Chondrocyte (in vitro differentiated cells): ENCODE measurements at regions not wholly inside any gene's neighbourhood (a gene's known extent, or its start where the extent isn't known, plus 50 kb on each side); places are given as distances from the start of the nearest gene placed in this dataset.

ENCODE experiments used
- DNase-seq: peaks from one replicate; pipeline ENCODE4 v3.0.0; 2021; ENCODE audit warnings: mixed read lengths, low spot score
- H3K27ac Mint-ChIP-seq: one replicate; pipeline ENCODE4 v1.8.0; 2021; ENCODE audit warnings: mild to moderate bottlenecking, moderate library complexity, mixed read lengths; ENCODE audit not compliant: unreplicated experiment
- H3K27me3 Mint-ChIP-seq: 2 replicates; pipeline ENCODE4 v1.8.0; 2021; ENCODE audit warnings: low read depth, mixed read lengths
- H3K36me3 Mint-ChIP-seq: 2 replicates; pipeline ENCODE4 v1.8.0; 2021; ENCODE audit warnings: low read depth, mixed read lengths
- H3K4me1 Mint-ChIP-seq: 2 replicates; pipeline ENCODE4 v1.8.0; 2021; ENCODE audit warnings: low read depth, mild to moderate bottlenecking, mixed read lengths
- H3K4me3 Mint-ChIP-seq: one replicate; pipeline ENCODE4 v1.8.0; 2021; ENCODE audit warnings: mild to moderate bottlenecking, moderate library complexity, mixed read lengths; ENCODE audit not compliant: unreplicated experiment
- H3K9me3 Mint-ChIP-seq: 2 replicates; pipeline ENCODE4 v1.8.0; 2021; ENCODE audit warnings: low read depth, mixed read lengths
- TF ChIP-seq, protein P1 (sequence below): fragments of 200-600 bp; sonication (generic); IDR thresholded peaks from 2 replicates; pipeline ENCODE4 v1.5.0; 2021; ENCODE audit warnings: antibody characterized with exemption, mild to moderate bottlenecking, moderate library complexity

DNA sequence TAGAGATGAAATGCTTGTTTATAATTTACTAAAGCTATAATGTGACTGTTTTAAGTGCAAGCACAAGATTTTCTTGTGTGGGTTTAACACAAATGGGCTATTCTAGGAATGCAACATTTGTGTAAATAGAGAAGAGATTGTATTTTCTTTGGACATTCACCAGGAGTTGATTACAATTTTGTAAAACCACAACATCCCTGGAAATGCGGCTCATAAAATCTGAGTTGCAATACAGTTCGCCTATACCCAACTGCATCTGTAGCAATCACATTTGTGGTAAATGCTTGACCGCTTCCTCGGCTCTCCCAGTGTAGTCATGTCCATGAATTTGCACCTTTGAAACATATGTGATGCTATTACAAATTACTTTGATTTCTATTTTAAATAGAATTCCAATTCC lies 348.7 kb upstream of the CDH20 start:
- no peak overlapping the region for H3K4me3 Mint-ChIP-seq
- TF ChIP-seq, protein P1, sequence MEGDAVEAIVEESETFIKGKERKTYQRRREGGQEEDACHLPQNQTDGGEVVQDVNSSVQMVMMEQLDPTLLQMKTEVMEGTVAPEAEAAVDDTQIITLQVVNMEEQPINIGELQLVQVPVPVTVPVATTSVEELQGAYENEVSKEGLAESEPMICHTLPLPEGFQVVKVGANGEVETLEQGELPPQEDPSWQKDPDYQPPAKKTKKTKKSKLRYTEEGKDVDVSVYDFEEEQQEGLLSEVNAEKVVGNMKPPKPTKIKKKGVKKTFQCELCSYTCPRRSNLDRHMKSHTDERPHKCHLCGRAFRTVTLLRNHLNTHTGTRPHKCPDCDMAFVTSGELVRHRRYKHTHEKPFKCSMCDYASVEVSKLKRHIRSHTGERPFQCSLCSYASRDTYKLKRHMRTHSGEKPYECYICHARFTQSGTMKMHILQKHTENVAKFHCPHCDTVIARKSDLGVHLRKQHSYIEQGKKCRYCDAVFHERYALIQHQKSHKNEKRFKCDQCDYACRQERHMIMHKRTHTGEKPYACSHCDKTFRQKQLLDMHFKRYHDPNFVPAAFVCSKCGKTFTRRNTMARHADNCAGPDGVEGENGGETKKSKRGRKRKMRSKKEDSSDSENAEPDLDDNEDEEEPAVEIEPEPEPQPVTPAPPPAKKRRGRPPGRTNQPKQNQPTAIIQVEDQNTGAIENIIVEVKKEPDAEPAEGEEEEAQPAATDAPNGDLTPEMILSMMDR = no peak
- peaks cover 9% of the 10 kb centered on the region for H3K27me3 Mint-ChIP-seq
- peaks cover 36% of the 10 kb centered on the region for H3K4me1 Mint-ChIP-seq
- no peak overlapping the region for H3K27ac Mint-ChIP-seq
- no peaks in the 10 kb centered on the region for H3K36me3 Mint-ChIP-seq
- no peak for DNase-seq
- peaks cover 8% of the 10 kb centered on the region for H3K9me3 Mint-ChIP-seq

DNA sequence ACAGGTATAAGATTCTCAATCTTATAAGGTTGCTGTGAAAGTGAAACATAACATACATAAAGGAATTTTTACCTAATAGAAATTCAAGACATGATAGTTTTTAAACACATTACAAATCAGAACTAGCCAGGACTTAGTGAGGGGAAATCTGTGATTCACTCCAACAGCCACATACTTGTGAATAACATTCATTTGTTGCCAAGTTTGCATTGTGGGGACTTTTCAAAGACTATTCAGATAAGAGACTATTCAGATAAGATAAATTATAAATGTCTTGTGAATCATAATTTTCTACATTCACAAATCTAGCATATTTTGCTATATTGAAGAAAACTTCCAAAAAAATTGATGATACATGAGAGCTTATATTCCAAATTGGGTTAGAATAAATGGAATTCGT lies 345.3 kb upstream of the CDH20 start:
- no peak overlapping the region for H3K4me3 Mint-ChIP-seq
- peaks cover 11% of the 10 kb centered on the region for H3K4me1 Mint-ChIP-seq
- H3K27ac Mint-ChIP-seq = no peak overlapping the region
- no peak for DNase-seq
- H3K36me3 Mint-ChIP-seq = no peaks in the 10 kb centered on the region
- TF ChIP-seq, protein P1 = no peak
- H3K9me3 Mint-ChIP-seq = peaks cover 15% of the 10 kb centered on the region
- peaks cover 19% of the 10 kb centered on the region for H3K27me3 Mint-ChIP-seq

DNA sequence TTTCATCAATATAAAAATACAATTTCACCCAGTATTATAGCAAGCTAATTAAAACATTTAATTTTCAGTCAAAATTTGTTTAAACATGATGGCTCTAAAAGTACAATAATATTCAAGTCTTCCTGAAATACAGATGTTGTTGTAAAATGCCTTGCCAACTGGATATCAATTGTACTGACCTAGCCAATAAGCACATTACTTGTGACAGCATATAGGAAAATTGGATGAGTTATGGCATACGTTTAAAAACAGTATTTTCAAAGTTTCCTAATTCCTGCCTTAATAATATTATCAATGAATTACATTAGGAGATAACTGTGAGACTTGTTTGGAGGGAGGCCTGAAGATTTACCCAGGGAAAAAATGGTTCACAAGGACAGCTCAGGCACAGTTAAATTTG lies 336.9 kb upstream of the CDH20 start:
- no peak overlapping the region for H3K4me3 Mint-ChIP-seq
- H3K4me1 Mint-ChIP-seq = no peaks in the 10 kb centered on the region
- TF ChIP-seq, protein P1 = no peak
- DNase-seq = no peak
- H3K9me3 Mint-ChIP-seq = peaks cover 14% of the 10 kb centered on the region
- peaks cover 3% of the 10 kb centered on the region for H3K36me3 Mint-ChIP-seq
- no peak overlapping the region for H3K27ac Mint-ChIP-seq
- H3K27me3 Mint-ChIP-seq = peaks cover 11% of the 10 kb centered on the region

DNA sequence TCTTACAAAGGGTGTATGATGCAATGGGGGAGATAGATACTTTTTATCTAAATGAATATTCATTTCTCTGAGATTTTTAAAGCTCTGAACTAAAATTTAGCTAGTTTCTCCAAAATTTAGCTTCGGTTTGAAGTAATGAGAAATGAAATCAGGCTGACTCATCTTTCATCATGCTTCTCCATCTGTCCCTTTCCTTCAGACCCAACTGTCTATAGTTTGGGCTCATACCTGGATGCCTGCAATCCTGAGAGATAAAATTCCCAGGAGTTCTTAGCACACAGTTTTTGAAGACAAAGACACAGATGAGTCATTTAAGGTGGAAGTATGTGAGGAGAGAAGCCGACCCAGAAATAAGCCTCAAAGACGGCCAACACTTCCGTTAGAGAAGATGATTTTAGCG lies 336.4 kb upstream of the CDH20 start:
- H3K36me3 Mint-ChIP-seq = peaks cover 3% of the 10 kb centered on the region
- TF ChIP-seq, protein P1 = no peak
- peaks cover 10% of the 10 kb centered on the region for H3K27me3 Mint-ChIP-seq
- H3K4me1 Mint-ChIP-seq = no peaks in the 10 kb centered on the region
- H3K9me3 Mint-ChIP-seq = peaks cover 14% of the 10 kb centered on the region
- H3K4me3 Mint-ChIP-seq = no peak overlapping the region
- no peak for DNase-seq
- H3K27ac Mint-ChIP-seq = no peak overlapping the region

DNA sequence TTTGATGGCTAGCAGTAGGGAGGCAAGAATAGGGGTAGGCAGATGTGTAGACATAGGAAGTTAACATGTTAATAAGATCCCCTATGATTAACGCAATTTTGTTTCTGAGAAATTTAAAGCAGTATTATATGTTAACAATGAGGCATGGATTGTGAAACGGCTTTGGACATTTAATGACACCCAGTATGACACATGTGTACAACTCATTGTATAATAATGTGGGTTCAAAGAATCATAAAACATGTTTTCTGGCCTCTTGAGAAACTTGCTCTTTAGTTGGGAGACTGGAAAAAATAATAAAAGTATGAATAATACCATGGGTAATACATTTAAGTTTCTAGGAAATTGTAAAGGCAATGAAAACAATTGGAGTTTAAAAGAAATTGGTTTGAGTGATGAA lies 332.1 kb upstream of the CDH20 start:
- H3K4me3 Mint-ChIP-seq = no peak overlapping the region
- no peak overlapping the region for H3K27ac Mint-ChIP-seq
- peaks cover 3% of the 10 kb centered on the region for H3K36me3 Mint-ChIP-seq
- H3K9me3 Mint-ChIP-seq = peaks cover 3% of the 10 kb centered on the region
- TF ChIP-seq, protein P1 = no peak
- no peaks in the 10 kb centered on the region for H3K4me1 Mint-ChIP-seq
- H3K27me3 Mint-ChIP-seq = peaks cover 10% of the 10 kb centered on the region
- no peak for DNase-seq
